SK-N-SH treated with all-trans-retinoic acid at 6 μM for 48 hours (cell line): ENCODE measurements at regions not wholly inside any gene's neighbourhood (a gene's known extent, or its start where the extent isn't known, plus 50 kb on each side); places are given as distances from the start of the nearest gene placed in this dataset.

Experiments
- ARNTL ChIP-seq: fragments of 450-650 bp; formaldehyde crosslinking; IDR thresholded peaks from 2 replicates; pipeline ENCODE4 v1.5.0; 2020; ENCODE audit warnings: low read depth, mild to moderate bottlenecking, moderate library complexity, borderline replicate concordance
- BACH2 ChIP-seq: fragments of 250-450 bp; sonication (Bioruptor Pico); IDR thresholded peaks from 2 replicates; pipeline ENCODE4 v1.9.0; 2021; ENCODE audit warnings: mild to moderate bottlenecking, borderline replicate concordance
- CREB5 ChIP-seq: fragments of 250-450 bp; sonication (Bioruptor Pico); IDR thresholded peaks from 2 replicates; pipeline ENCODE4 v1.5.1; 2020; ENCODE audit warnings: low read depth, mild to moderate bottlenecking, moderate library complexity
- CSDC2 ChIP-seq: fragments of 250-450 bp; sonication (Bioruptor Pico); IDR thresholded peaks from 2 replicates; pipeline ENCODE4 v1.5.0; 2020; ENCODE audit warnings: mild to moderate bottlenecking, moderate library complexity
- CSRNP3 ChIP-seq: fragments of 250-450 bp; sonication (Bioruptor Pico); IDR thresholded peaks from 2 replicates; pipeline ENCODE4 v1.5.1; 2021; ENCODE audit warnings: mild to moderate bottlenecking, moderate library complexity
- ISL1 ChIP-seq: fragments of 250-450 bp; sonication (Bioruptor Pico); IDR thresholded peaks from 2 replicates; pipeline ENCODE4 v2.1.2; 2022; ENCODE audit warnings: mild to moderate bottlenecking, moderate library complexity
- OSR1 ChIP-seq: fragments of 250-450 bp; sonication (Bioruptor Pico); IDR thresholded peaks from 2 replicates; pipeline ENCODE4 v1.8.0; 2022; ENCODE audit warnings: moderate library complexity, mild to moderate bottlenecking, inconsistent platforms
- PATZ1 ChIP-seq: fragments of 250-450 bp; sonication (Bioruptor Pico); IDR thresholded peaks from 2 replicates; pipeline ENCODE4 v1.8.0; 2020; ENCODE audit warnings: mild to moderate bottlenecking, moderate library complexity, borderline replicate concordance
- PPARA ChIP-seq: fragments of 250-450 bp; sonication (Bioruptor Pico); IDR thresholded peaks from 2 replicates; pipeline ENCODE4 v1.5.0; 2020; ENCODE audit warnings: mild to moderate bottlenecking, borderline replicate concordance
- TOX ChIP-seq: fragments of 250-450 bp; sonication (Bioruptor Pico); IDR thresholded peaks from 2 replicates; pipeline ENCODE4 v1.8.0; 2021; ENCODE audit warnings: mild to moderate bottlenecking, moderate library complexity, borderline replicate concordance
- ZFP3 ChIP-seq: fragments of 250-450 bp; sonication (Bioruptor Pico); IDR thresholded peaks from 2 replicates; pipeline ENCODE4 v1.5.0; 2020; ENCODE audit warnings: mild to moderate bottlenecking, moderate library complexity
- ZNF565 ChIP-seq: fragments of 450-650 bp; formaldehyde crosslinking; conservative IDR thresholded peaks from 2 replicates; pipeline ENCODE4 v1.5.0; 2020; ENCODE audit warnings: low read depth, mild to moderate bottlenecking, moderate library complexity

GRCh38 chr3:35200056-35200455 is 439.3 kb upstream of the ARPP21 start:
- TF ChIP-seq PATZ1 (CRISPR knock-in tag) (no peak), ARNTL (CRISPR knock-in tag) (no peak), OSR1 (CRISPR knock-in tag) (no peak), PPARA (CRISPR knock-in tag) (no peak), CSDC2 (CRISPR knock-in tag) (no peak), BACH2 (CRISPR knock-in tag) (no peak), ZFP3 (CRISPR knock-in tag) (no peak), CSRNP3 (CRISPR knock-in tag) (no peak), CREB5 (CRISPR knock-in tag) (peak; percentile 63), ZNF565 (no peak), ISL1 (CRISPR knock-in tag) (peak; percentile 62), TOX (CRISPR knock-in tag) (no peak)
